ENCODE measurements at regions not wholly inside any gene's neighbourhood (a gene's known extent, or its start where the extent isn't known, plus 50 kb on each side); places are given as distances from the start of the nearest gene placed in this dataset.

- TF ChIP-seq, protein P1, sequence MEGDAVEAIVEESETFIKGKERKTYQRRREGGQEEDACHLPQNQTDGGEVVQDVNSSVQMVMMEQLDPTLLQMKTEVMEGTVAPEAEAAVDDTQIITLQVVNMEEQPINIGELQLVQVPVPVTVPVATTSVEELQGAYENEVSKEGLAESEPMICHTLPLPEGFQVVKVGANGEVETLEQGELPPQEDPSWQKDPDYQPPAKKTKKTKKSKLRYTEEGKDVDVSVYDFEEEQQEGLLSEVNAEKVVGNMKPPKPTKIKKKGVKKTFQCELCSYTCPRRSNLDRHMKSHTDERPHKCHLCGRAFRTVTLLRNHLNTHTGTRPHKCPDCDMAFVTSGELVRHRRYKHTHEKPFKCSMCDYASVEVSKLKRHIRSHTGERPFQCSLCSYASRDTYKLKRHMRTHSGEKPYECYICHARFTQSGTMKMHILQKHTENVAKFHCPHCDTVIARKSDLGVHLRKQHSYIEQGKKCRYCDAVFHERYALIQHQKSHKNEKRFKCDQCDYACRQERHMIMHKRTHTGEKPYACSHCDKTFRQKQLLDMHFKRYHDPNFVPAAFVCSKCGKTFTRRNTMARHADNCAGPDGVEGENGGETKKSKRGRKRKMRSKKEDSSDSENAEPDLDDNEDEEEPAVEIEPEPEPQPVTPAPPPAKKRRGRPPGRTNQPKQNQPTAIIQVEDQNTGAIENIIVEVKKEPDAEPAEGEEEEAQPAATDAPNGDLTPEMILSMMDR (IDR thresholded peaks at IDR 0.05; ENCODE audit: control insufficient read depth, extremely low read depth, insufficient read depth), result no peak
- H3K4me3 ChIP-seq (ENCODE audit: low read depth, low read length), result no peak overlapping the region
Measured at GRCh38 chr4:27316176-27316575, 455.5 kb downstream of the STIM2 start.

DNA sequence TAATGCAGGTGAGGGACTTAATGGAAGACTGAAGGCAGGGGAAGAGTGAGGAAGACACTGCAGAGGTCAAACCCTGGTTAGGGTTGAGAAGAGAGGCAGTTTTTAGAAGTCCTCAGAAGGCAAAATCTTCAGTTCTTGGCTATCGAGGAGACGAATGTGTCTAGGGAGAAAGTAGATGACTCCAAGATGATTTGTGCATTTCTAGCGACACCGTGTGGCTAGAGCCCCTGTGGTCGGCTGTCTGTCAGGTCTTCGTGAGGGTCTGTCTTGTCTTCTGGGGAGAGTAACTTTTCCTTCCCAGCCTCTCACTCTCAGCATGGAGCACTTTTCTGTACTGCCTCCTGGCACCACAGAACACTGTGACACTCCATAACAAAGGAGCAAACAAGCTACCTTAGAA lies 458.1 kb downstream of the STIM2 start:
- no peak for DNase-seq (ENCODE audit: low read depth)
- H3K4me3 ChIP-seq (ENCODE audit: low read depth, low read length), result no peak overlapping the region
- TF ChIP-seq, protein P1 (IDR thresholded peaks at IDR 0.05; ENCODE audit: control insufficient read depth, extremely low read depth, insufficient read depth), result peak; percentile 35

More at GRCh38 chr4:27316176-27316575, 455.5 kb downstream of the STIM2 start:
- no peak for DNase-seq (ENCODE audit: low read depth)

DNA sequence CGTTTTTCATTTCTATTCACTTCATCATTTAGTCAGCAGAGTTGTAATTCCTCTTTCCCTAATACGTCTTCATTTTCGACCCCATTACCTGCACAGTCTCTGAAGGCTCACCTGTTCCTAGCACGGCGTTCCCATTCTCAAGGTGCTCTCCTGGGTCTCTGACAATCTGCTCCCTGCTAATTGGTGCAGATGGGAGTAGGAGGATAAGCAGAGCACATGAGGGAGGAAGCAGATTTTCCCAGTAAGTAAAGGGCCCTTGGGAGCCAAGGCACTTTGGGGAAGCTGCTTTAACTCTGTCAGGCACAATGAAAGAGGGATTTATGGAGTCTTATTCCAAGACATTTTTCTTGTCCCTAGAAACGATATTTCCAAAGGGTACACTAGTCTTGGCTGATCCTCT lies 466.4 kb downstream of the STIM2 start:
- TF ChIP-seq, protein P1 (IDR thresholded peaks at IDR 0.05; ENCODE audit: control insufficient read depth, extremely low read depth, insufficient read depth), result no peak
- no peak for DNase-seq (ENCODE audit: low read depth)

GRCh38 chr4:27327421-27328181 lies 467.0 kb downstream of the STIM2 start:
- no peak overlapping the region for H3K4me3 ChIP-seq (ENCODE audit: low read depth, low read length)
- no peak for DNase-seq (ENCODE audit: low read depth)
- TF ChIP-seq, protein P1 (IDR thresholded peaks at IDR 0.05; ENCODE audit: control insufficient read depth, extremely low read depth, insufficient read depth), result no peak

More for the DNA sequence above, 466.4 kb downstream of the STIM2 start:
- no peak overlapping the region for H3K4me3 ChIP-seq (ENCODE audit: low read depth, low read length)

GRCh38 chr4:27338530-27338929 lies 477.9 kb downstream of the STIM2 start:
- TF ChIP-seq, protein P1 (IDR thresholded peaks at IDR 0.05; ENCODE audit: control insufficient read depth, extremely low read depth, insufficient read depth), result no peak

GRCh38 chr4:27343411-27343810 lies 482.8 kb downstream of the STIM2 start:
- no peak for DNase-seq (ENCODE audit: low read depth)
- H3K4me3 ChIP-seq (ENCODE audit: low read depth, low read length), result no peak overlapping the region
- TF ChIP-seq, protein P1 (IDR thresholded peaks at IDR 0.05; ENCODE audit: control insufficient read depth, extremely low read depth, insufficient read depth), result no peak

More at GRCh38 chr4:27338530-27338929, 477.9 kb downstream of the STIM2 start:
- no peak overlapping the region for H3K4me3 ChIP-seq (ENCODE audit: low read depth, low read length)
- no peak for DNase-seq (ENCODE audit: low read depth)

DNA sequence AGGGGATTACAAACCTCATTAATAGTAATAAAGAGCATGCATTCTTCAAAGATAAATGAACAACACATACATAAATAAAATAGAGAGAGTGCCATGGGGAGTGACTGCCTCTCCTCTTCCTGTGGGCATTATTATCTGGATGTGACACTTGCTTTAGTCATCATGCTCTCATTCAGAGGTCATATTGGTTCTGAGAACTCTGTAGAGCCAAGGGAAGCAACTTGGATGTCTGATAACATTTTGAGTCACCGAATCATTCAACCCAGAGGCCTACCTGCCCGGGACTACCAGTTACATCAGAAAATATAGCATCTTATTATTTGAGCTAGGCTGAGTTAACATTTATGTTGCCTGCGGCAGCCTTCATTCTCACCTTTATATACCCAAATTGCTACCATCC lies 489.5 kb downstream of the STIM2 start:
- no peak overlapping the region for H3K4me3 ChIP-seq (ENCODE audit: low read depth, low read length)
- TF ChIP-seq, protein P1 (IDR thresholded peaks at IDR 0.05; ENCODE audit: control insufficient read depth, extremely low read depth, insufficient read depth), result no peak
- DNase-seq (ENCODE audit: low read depth), result no peak

Measured in LNCaP clone FGC (cell line).